GM23338 (cell line): ENCODE measurements at regions not wholly inside any gene's neighbourhood (a gene's known extent, or its start where the extent isn't known, plus 50 kb on each side); places are given as distances from the start of the nearest gene placed in this dataset.

Source experiments
- ATAC-seq: fragments of 200-7000 bp; cut with Tn5 transposase; 3 replicates; pipeline ENCODE4 v1.9.1; 2020
- DNase-seq: peaks from one replicate; pipeline ENCODE4 v3.0.0-alpha.2; 2015; ENCODE audit warnings: low spot score
- H2AFZ ChIP-seq: fragments of 200-600 bp; sonication (generic); 2 replicates; pipeline ENCODE4 v1.8.0; 2016; ENCODE audit warnings: antibody characterized with exemption, mild to moderate bottlenecking, moderate library complexity
- H3F3A ChIP-seq: fragments of 200-600 bp; sonication (generic); replicated peaks from 2 replicates; pipeline ENCODE4 v1.8.0; 2017; ENCODE audit warnings: antibody characterized with exemption, mixed run types, low read depth
- H3K27ac ChIP-seq: fragments of 200-600 bp; sonication (generic); 2 replicates; pipeline ENCODE4 v1.6.1; 2016; ENCODE audit warnings: low read depth
- H3K27me3 ChIP-seq: fragments of 200-600 bp; sonication (generic); 2 replicates; pipeline ENCODE4 v1.8.0; 2016; ENCODE audit warnings: mild to moderate bottlenecking, mixed run types, moderate library complexity; ENCODE audit not compliant: insufficient read depth
- H3K36me3 ChIP-seq: fragments of 200-600 bp; sonication (generic); 2 replicates; pipeline ENCODE4 v1.8.0; 2016; ENCODE audit warnings: mild to moderate bottlenecking; ENCODE audit not compliant: insufficient read depth
- H3K4me1 ChIP-seq: fragments of 200-600 bp; sonication (generic); 2 replicates; pipeline ENCODE4 v1.8.0; 2016; ENCODE audit warnings: mild to moderate bottlenecking, moderate library complexity; ENCODE audit not compliant: insufficient read depth
- H3K4me2 ChIP-seq: fragments of 200-600 bp; sonication (generic); 2 replicates; pipeline ENCODE4 v1.7.1; 2017; ENCODE audit warnings: mixed run types
- H3K4me3 ChIP-seq: fragments of 200-600 bp; sonication (generic); 2 replicates; pipeline ENCODE4 v1.6.1; 2016; ENCODE audit warnings: mixed run types
- H3K79me2 ChIP-seq: fragments of 200-600 bp; sonication (generic); replicated peaks from 2 replicates; pipeline ENCODE4 v1.8.0; 2017; ENCODE audit warnings: mild to moderate bottlenecking; ENCODE audit not compliant: insufficient read depth
- H3K9me2 ChIP-seq: fragments of 200-600 bp; sonication (generic); 2 replicates; pipeline ENCODE4 v1.8.0; 2017; ENCODE audit not compliant: insufficient read depth
- H4K20me1 ChIP-seq: fragments of 200-600 bp; sonication (generic); replicated peaks from 2 replicates; pipeline ENCODE4 v1.8.0; 2017; ENCODE audit warnings: mild to moderate bottlenecking; ENCODE audit not compliant: insufficient read depth
- H3K27ac Mint-ChIP-seq: 2 replicates; pipeline ENCODE4 v1.8.0; 2020; ENCODE audit warnings: inconsistent platforms, mild to moderate bottlenecking, moderate library complexity, mixed read lengths
- H3K27me3 Mint-ChIP-seq: 3 replicates; pipeline ENCODE4 v1.8.0; 2022; ENCODE audit warnings: low read depth, mild to moderate bottlenecking, moderate library complexity, mixed read lengths, inconsistent platforms; ENCODE audit not compliant: insufficient read depth, poor library complexity
- H3K36me3 Mint-ChIP-seq: 3 replicates; pipeline ENCODE4 v1.8.0; 2021; ENCODE audit warnings: low read depth, mild to moderate bottlenecking, inconsistent platforms, moderate library complexity, mixed read lengths
- H3K4me1 Mint-ChIP-seq: 3 replicates; pipeline ENCODE4 v1.8.0; 2020; ENCODE audit warnings: mild to moderate bottlenecking, inconsistent platforms, mixed read lengths
- H3K4me3 Mint-ChIP-seq: 3 replicates; pipeline ENCODE4 v1.8.0; 2021; ENCODE audit warnings: moderate library complexity, mild to moderate bottlenecking, inconsistent platforms, mixed read lengths
- H3K9me3 Mint-ChIP-seq: 3 replicates; pipeline ENCODE4 v1.8.0; 2020; ENCODE audit warnings: moderate library complexity, mild to moderate bottlenecking, inconsistent platforms, mixed read lengths
- CTCF ChIP-seq, 2 experiments: fragments of 200-600 bp in 1 of 2; sonication (generic) in 1 of 2; conservative IDR thresholded peaks; 2 replicates each; pipeline versions ENCODE4 v1.5.1 to v1.6.1; 2016 to 2017; ENCODE audit warnings: antibody characterized with exemption in 2 of 2, low read depth in 2 of 2, mild to moderate bottlenecking in 2 of 2, moderate library complexity in 1 of 2
- EZH2 ChIP-seq: fragments of 200-600 bp; sonication (generic); IDR thresholded peaks from one replicate; pipeline ENCODE4 v1.8.0; 2017; ENCODE audit warnings: antibody characterized with exemption, mild to moderate bottlenecking, low read depth; ENCODE audit not compliant: unreplicated experiment
- JUNB ChIP-seq: IDR thresholded peaks from one replicate; pipeline ENCODE4 v1.6.1; 2016; ENCODE audit warnings: antibody characterized with exemption; ENCODE audit not compliant: unreplicated experiment
- NANOG ChIP-seq: IDR thresholded peaks from 2 replicates; pipeline ENCODE4 v1.6.1; 2016; ENCODE audit warnings: antibody characterized with exemption, borderline replicate concordance
- STAT1 ChIP-seq: IDR thresholded peaks from one replicate; pipeline ENCODE4 v1.6.1; 2016; ENCODE audit warnings: antibody characterized with exemption; ENCODE audit not compliant: unreplicated experiment
- ZNF331 ChIP-seq: fragments of 250-450 bp; sonication (Bioruptor Pico); IDR thresholded peaks from 2 replicates; pipeline ENCODE4 v1.5.0; 2020; ENCODE audit warnings: low read depth, mild to moderate bottlenecking, moderate library complexity
- TF ChIP-seq, protein P1 (sequence below): fragments of 250-450 bp; sonication (Bioruptor Pico); IDR thresholded peaks from 2 replicates; pipeline ENCODE4 v1.5.0; 2020; ENCODE audit warnings: mild to moderate bottlenecking, moderate library complexity
- TF ChIP-seq, protein P2 (sequence below): IDR thresholded peaks from 2 replicates; pipeline ENCODE4 v1.6.1; 2016; ENCODE audit warnings: antibody characterized with exemption
- TF ChIP-seq, protein P3 (sequence below): IDR thresholded peaks from one replicate; pipeline ENCODE4 v1.6.1; 2018; ENCODE audit warnings: antibody characterized with exemption; ENCODE audit not compliant: unreplicated experiment

- no peaks in the 10 kb centered on the region for H3K27me3 ChIP-seq
- H3K4me1 Mint-ChIP-seq, result no peaks in the 10 kb centered on the region
- H3F3A ChIP-seq, result no peaks in the 10 kb centered on the region
- H3K27ac ChIP-seq, result no peak overlapping the region
- H3K9me2 ChIP-seq, result no peaks in the 10 kb centered on the region
- no peak overlapping the region for H3K4me3 Mint-ChIP-seq
- H3K4me1 ChIP-seq, result no peaks in the 10 kb centered on the region
- no peaks in the 10 kb centered on the region for H3K36me3 Mint-ChIP-seq
- no peak overlapping the region for H3K4me2 ChIP-seq
- TF ChIP-seq EZH2, result no peak
- no peak for TF ChIP-seq STAT1
- no peak for TF ChIP-seq ZNF331 (CRISPR knock-in tag)
- TF ChIP-seq NANOG, result no peak
- no peak for TF ChIP-seq JUNB
- TF ChIP-seq, protein P1, sequence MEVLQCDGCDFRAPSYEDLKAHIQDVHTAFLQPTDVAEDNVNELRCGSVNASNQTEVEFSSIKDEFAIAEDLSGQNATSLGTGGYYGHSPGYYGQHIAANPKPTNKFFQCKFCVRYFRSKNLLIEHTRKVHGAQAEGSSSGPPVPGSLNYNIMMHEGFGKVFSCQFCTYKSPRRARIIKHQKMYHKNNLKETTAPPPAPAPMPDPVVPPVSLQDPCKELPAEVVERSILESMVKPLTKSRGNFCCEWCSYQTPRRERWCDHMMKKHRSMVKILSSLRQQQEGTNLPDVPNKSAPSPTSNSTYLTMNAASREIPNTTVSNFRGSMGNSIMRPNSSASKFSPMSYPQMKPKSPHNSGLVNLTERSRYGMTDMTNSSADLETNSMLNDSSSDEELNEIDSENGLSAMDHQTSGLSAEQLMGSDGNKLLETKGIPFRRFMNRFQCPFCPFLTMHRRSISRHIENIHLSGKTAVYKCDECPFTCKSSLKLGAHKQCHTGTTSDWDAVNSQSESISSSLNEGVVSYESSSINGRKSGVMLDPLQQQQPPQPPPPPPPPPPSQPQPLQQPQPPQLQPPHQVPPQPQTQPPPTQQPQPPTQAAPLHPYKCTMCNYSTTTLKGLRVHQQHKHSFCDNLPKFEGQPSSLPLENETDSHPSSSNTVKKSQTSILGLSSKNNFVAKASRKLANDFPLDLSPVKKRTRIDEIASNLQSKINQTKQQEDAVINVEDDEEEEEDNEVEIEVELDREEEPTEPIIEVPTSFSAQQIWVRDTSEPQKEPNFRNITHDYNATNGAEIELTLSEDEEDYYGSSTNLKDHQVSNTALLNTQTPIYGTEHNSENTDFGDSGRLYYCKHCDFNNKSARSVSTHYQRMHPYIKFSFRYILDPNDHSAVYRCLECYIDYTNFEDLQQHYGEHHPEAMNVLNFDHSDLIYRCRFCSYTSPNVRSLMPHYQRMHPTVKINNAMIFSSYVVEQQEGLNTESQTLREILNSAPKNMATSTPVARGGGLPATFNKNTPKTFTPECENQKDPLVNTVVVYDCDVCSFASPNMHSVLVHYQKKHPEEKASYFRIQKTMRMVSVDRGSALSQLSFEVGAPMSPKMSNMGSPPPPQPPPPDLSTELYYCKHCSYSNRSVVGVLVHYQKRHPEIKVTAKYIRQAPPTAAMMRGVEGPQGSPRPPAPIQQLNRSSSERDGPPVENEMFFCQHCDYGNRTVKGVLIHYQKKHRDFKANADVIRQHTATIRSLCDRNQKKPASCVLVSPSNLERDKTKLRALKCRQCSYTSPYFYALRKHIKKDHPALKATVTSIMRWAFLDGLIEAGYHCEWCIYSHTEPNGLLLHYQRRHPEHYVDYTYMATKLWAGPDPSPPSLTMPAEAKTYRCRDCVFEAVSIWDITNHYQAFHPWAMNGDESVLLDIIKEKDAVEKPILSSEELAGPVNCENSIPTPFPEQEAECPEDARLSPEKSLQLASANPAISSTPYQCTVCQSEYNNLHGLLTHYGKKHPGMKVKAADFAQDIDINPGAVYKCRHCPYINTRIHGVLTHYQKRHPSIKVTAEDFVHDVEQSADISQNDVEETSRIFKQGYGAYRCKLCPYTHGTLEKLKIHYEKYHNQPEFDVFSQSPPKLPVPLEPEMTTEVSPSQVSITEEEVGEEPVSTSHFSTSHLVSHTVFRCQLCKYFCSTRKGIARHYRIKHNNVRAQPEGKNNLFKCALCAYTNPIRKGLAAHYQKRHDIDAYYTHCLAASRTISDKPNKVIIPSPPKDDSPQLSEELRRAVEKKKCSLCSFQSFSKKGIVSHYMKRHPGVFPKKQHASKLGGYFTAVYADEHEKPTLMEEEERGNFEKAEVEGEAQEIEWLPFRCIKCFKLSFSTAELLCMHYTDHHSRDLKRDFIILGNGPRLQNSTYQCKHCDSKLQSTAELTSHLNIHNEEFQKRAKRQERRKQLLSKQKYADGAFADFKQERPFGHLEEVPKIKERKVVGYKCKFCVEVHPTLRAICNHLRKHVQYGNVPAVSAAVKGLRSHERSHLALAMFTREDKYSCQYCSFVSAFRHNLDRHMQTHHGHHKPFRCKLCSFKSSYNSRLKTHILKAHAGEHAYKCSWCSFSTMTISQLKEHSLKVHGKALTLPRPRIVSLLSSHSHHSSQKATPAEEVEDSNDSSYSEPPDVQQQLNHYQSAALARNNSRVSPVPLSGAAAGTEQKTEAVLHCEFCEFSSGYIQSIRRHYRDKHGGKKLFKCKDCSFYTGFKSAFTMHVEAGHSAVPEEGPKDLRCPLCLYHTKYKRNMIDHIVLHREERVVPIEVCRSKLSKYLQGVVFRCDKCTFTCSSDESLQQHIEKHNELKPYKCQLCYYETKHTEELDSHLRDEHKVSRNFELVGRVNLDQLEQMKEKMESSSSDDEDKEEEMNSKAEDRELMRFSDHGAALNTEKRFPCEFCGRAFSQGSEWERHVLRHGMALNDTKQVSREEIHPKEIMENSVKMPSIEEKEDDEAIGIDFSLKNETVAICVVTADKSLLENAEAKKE (CRISPR knock-in tag), result no peak
- TF ChIP-seq, protein P2, sequence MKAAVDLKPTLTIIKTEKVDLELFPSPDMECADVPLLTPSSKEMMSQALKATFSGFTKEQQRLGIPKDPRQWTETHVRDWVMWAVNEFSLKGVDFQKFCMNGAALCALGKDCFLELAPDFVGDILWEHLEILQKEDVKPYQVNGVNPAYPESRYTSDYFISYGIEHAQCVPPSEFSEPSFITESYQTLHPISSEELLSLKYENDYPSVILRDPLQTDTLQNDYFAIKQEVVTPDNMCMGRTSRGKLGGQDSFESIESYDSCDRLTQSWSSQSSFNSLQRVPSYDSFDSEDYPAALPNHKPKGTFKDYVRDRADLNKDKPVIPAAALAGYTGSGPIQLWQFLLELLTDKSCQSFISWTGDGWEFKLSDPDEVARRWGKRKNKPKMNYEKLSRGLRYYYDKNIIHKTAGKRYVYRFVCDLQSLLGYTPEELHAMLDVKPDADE, result no peak
- TF ChIP-seq CTCF (conservative IDR thresholded peaks at IDR 0.05; ENCODE audit: low read depth in 2 of 2), result no peak
- TF ChIP-seq, protein P3, sequence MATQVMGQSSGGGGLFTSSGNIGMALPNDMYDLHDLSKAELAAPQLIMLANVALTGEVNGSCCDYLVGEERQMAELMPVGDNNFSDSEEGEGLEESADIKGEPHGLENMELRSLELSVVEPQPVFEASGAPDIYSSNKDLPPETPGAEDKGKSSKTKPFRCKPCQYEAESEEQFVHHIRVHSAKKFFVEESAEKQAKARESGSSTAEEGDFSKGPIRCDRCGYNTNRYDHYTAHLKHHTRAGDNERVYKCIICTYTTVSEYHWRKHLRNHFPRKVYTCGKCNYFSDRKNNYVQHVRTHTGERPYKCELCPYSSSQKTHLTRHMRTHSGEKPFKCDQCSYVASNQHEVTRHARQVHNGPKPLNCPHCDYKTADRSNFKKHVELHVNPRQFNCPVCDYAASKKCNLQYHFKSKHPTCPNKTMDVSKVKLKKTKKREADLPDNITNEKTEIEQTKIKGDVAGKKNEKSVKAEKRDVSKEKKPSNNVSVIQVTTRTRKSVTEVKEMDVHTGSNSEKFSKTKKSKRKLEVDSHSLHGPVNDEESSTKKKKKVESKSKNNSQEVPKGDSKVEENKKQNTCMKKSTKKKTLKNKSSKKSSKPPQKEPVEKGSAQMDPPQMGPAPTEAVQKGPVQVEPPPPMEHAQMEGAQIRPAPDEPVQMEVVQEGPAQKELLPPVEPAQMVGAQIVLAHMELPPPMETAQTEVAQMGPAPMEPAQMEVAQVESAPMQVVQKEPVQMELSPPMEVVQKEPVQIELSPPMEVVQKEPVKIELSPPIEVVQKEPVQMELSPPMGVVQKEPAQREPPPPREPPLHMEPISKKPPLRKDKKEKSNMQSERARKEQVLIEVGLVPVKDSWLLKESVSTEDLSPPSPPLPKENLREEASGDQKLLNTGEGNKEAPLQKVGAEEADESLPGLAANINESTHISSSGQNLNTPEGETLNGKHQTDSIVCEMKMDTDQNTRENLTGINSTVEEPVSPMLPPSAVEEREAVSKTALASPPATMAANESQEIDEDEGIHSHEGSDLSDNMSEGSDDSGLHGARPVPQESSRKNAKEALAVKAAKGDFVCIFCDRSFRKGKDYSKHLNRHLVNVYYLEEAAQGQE, result no peak
- H3K27me3 Mint-ChIP-seq, result no peaks in the 10 kb centered on the region
- ATAC-seq (no peak), DNase-seq (no peak)
- no peaks in the 10 kb centered on the region for H4K20me1 ChIP-seq
- H3K4me3 ChIP-seq, result no peak overlapping the region
- no peak overlapping the region for H2AFZ ChIP-seq
- no peaks in the 10 kb centered on the region for H3K79me2 ChIP-seq
- no peak overlapping the region for H3K27ac Mint-ChIP-seq
- H3K36me3 ChIP-seq, result no peaks in the 10 kb centered on the region
- H3K9me3 Mint-ChIP-seq, result no peaks in the 10 kb centered on the region; the same call in 2 of the 3 replicates
Measured at GRCh38 chr1:168949672-168950071, 156.8 kb upstream of the ATP1B1 start.
